Transverse colon (tissue), 4 donors: ENCODE measurements at regions not wholly inside any gene's neighbourhood (a gene's known extent, or its start where the extent isn't known, plus 50 kb on each side); places are given as distances from the start of the nearest gene placed in this dataset.

Source experiments
- DNase-seq: peaks from one replicate; pipeline ENCODE4 v3.0.0-alpha.2; 2019
- H3K27ac ChIP-seq, 4 donors: fragments of 200-600 bp; sonication (generic); 2 replicates each; pipeline ENCODE4 v1.5.1; 2016 to 2018; ENCODE audit warnings: inconsistent platforms in 4 of 4
- H3K27me3 ChIP-seq: fragments of 200-600 bp; sonication (generic); 2 replicates; pipeline ENCODE4 v1.5.1; 2017; ENCODE audit warnings: inconsistent platforms
- H3K36me3 ChIP-seq, 4 donors: fragments of 200-600 bp; sonication (generic); 2 replicates each; pipeline ENCODE4 v1.5.1; 2017 to 2019; ENCODE audit warnings: inconsistent platforms in 4 of 4
- H3K4me1 ChIP-seq, 4 donors: fragments of 200-600 bp; sonication (generic); 2 replicates each; pipeline ENCODE4 v1.5.1; 2017 to 2020; ENCODE audit warnings: inconsistent platforms in 4 of 4
- H3K4me3 ChIP-seq, 4 donors: fragments of 200-600 bp; sonication (generic); 1 replicate in 1 of 4; 2 replicates in 3 of 4; pipeline versions ENCODE4 v1.5.1 to v1.6.1; 2017 to 2019; ENCODE audit warnings: inconsistent platforms in 4 of 4
- H3K9me3 ChIP-seq, 2 donors: fragments of 200-600 bp; sonication (generic); 2 replicates each; pipeline ENCODE4 v1.5.1; 2017 to 2019; ENCODE audit warnings: inconsistent platforms in 2 of 2
- CTCF ChIP-seq, 5 experiments: fragments of 200-600 bp in 3 of 5; fragments of 450-650 bp in 2 of 5; sonication (generic) in 3 of 5; IDR thresholded peaks; 1 replicate in 2 of 5; 2 replicates in 3 of 5; pipeline ENCODE4 v1.5.1; 2016 to 2017; ENCODE audit warnings: antibody characterized with exemption in 5 of 5, inconsistent platforms in 3 of 5, mild to moderate bottlenecking in 2 of 5, moderate library complexity in 1 of 5
- EP300 ChIP-seq: sonication (generic); formaldehyde crosslinking; IDR thresholded peaks from one replicate; pipeline ENCODE4 v1.6.1; 2017; ENCODE audit warnings: antibody characterized with exemption, low read depth
- POLR2A ChIP-seq: fragments of 450-650 bp; IDR thresholded peaks from one replicate; pipeline ENCODE4 v1.6.1; 2016; ENCODE audit warnings: antibody characterized with exemption, mild to moderate bottlenecking, moderate library complexity
- POLR2AphosphoS5 ChIP-seq, 3 donors: sonication (generic); formaldehyde crosslinking; IDR thresholded peaks; one replicate each; pipeline ENCODE4 v1.6.1; 2016; ENCODE audit warnings: antibody characterized with exemption in 3 of 3
- WGBS, 2 donors: methylation state at CpG; one replicate each; pipeline ENCODE4 v1.1.5; 2018; ENCODE audit warnings: low coverage in 1 of 2; 5-methylcytosine and 5-hydroxymethylcytosine counted together
- in situ Hi-C, 4 donors: fragments of 200-750 bp; cut with MboI; loops; one replicate each; pipeline versions ENCODE4 v1.15.0 to v1.15.1; 2017; ENCODE audit warnings: low sequenced_read_pairs in 3 of 4, low pct_ligation_motif_present in 1 of 4, low pct_unique_long_range_greater_than_20kb in 1 of 4
- intact Hi-C: fragments of 100-400 bp; cut with DNase I; formaldehyde crosslinking; loops from one replicate; pipeline ENCODE4 v1.15.1; 2023; ENCODE audit warnings: low total_unique reads

- TF ChIP-seq EP300 (no peak), POLR2AphosphoS5 (IDR thresholded peaks at IDR 0.05) (no peak), CTCF (IDR thresholded peaks at IDR 0.05) (no peak), POLR2A (no peak)
- intact Hi-C loops: no loop called here
- 36 to 60% methylated on average over 3 to 5 of the region's 5 CpGs for WGBS, 2 donors
- DNase-seq: no peak
- in situ Hi-C loops: no loop called here
- Histone ChIP-seq H3K36me3 (no peaks in the 10 kb centered on the region), H3K9me3 (no peaks in the 10 kb centered on the region), H3K4me1 (no peaks in the 10 kb centered on the region), H3K4me3 (no peak overlapping the region), H3K27ac (no peak overlapping the region), H3K27me3 (peaks cover 6% of the 10 kb centered on the region)
These were observed 116.9 kb upstream of the SOX14 start for GRCh38 chr3:137647179-137647578.

GRCh38 chr3:137669519-137670060, 94.5 kb upstream of the SOX14 start:
- no peak for TF ChIP-seq EP300
- TF ChIP-seq POLR2A: no peak
- no peak for TF ChIP-seq CTCF (IDR thresholded peaks at IDR 0.05)
- TF ChIP-seq POLR2AphosphoS5 (IDR thresholded peaks at IDR 0.05): no peak
- no peaks in the 10 kb centered on the region for H3K4me1 ChIP-seq
- 78 to 100% methylated on average over 1 to 2 of the region's 2 CpGs for WGBS, 2 donors
- intact Hi-C loops (no loop called here), in situ Hi-C loops (no loop called here)
- no peaks in the 10 kb centered on the region for H3K27me3 ChIP-seq
- no peaks in the 10 kb centered on the region for H3K9me3 ChIP-seq
- H3K27ac ChIP-seq: no peak overlapping the region
- no peak for DNase-seq
- H3K4me3 ChIP-seq: no peak overlapping the region
- no peaks in the 10 kb centered on the region for H3K36me3 ChIP-seq

- H3K4me3 ChIP-seq: no peak overlapping the region
- H3K4me1 ChIP-seq: no peaks in the 10 kb centered on the region
- DNase-seq: no peak
- WGBS, 2 donors: 34 to 49% methylated on average over 4 of the region's 4 CpGs
- H3K36me3 ChIP-seq: no peaks in the 10 kb centered on the region
- TF ChIP-seq POLR2AphosphoS5 (IDR thresholded peaks at IDR 0.05): no peak
- no peak for TF ChIP-seq EP300
- no peak for TF ChIP-seq POLR2A
- no peak for TF ChIP-seq CTCF (IDR thresholded peaks at IDR 0.05)
- H3K27me3 ChIP-seq: no peaks in the 10 kb centered on the region
- intact Hi-C loops: no loop called here
- no peak overlapping the region for H3K27ac ChIP-seq
- in situ Hi-C loops: no loop called here
- H3K9me3 ChIP-seq: no peaks in the 10 kb centered on the region
These were observed 76.8 kb upstream of the SOX14 start for GRCh38 chr3:137687181-137687879.

- 37 to 40% methylated on average over 5 to 6 of the region's 6 CpGs for WGBS, 2 donors
- H3K27me3 ChIP-seq: no peaks in the 10 kb centered on the region
These were observed 71.2 kb upstream of the SOX14 start for GRCh38 chr3:137692803-137693431.

More at GRCh38 chr3:137692803-137693431, 71.2 kb upstream of the SOX14 start:
- TF ChIP-seq EP300: no peak
- TF ChIP-seq POLR2AphosphoS5 (IDR thresholded peaks at IDR 0.05): no peak
- TF ChIP-seq POLR2A: no peak
- peak in 3 of 5 experiments; percentile 13 to 25 (median 22) for TF ChIP-seq CTCF (IDR thresholded peaks at IDR 0.05)
- Histone ChIP-seq H3K36me3 (no peaks in the 10 kb centered on the region), H3K27ac (no peak overlapping the region), H3K4me3 (no peak overlapping the region), H3K4me1 (no peaks in the 10 kb centered on the region), H3K9me3 (no peaks in the 10 kb centered on the region)
- in situ Hi-C loops (no loop called here), intact Hi-C loops (no loop called here)
- no peak for DNase-seq
